ENCODE measurements at regions not wholly inside any gene's neighbourhood (a gene's known extent, or its start where the extent isn't known, plus 50 kb on each side); places are given as distances from the start of the nearest gene placed in this dataset.

DNA sequence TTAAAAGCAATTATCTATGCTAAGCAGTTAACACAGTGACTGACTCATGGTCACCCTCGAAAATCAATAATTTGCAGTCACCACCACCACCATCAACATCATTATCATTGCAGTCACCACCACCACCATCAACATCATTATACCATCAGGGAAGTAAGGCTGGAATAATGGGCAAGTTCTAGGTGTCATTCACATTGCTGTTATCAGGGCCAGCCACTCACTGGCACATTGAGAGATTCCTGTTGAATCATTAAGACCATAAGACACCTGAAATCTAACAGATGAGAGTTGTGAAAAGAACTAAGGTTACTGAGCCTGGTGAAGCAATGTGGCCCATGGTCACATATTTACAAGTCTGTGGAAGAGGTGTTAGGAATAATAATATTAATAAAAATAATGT lies 247.7 kb upstream of the BOD1L1 start:
- TF ChIP-seq, protein P1, sequence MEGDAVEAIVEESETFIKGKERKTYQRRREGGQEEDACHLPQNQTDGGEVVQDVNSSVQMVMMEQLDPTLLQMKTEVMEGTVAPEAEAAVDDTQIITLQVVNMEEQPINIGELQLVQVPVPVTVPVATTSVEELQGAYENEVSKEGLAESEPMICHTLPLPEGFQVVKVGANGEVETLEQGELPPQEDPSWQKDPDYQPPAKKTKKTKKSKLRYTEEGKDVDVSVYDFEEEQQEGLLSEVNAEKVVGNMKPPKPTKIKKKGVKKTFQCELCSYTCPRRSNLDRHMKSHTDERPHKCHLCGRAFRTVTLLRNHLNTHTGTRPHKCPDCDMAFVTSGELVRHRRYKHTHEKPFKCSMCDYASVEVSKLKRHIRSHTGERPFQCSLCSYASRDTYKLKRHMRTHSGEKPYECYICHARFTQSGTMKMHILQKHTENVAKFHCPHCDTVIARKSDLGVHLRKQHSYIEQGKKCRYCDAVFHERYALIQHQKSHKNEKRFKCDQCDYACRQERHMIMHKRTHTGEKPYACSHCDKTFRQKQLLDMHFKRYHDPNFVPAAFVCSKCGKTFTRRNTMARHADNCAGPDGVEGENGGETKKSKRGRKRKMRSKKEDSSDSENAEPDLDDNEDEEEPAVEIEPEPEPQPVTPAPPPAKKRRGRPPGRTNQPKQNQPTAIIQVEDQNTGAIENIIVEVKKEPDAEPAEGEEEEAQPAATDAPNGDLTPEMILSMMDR (IDR thresholded peaks at IDR 0.05; ENCODE audit: low read length): no peak
- TF ChIP-seq EZH2 (optimal IDR thresholded peaks at IDR 0.05; ENCODE audit: low read depth, low read length): no peak

Measured in MM.1S (cell line).